ENCODE measurements at regions not wholly inside any gene's neighbourhood (a gene's known extent, or its start where the extent isn't known, plus 50 kb on each side); places are given as distances from the start of the nearest gene placed in this dataset.

- DNase-seq, result no peak
These were observed 436.5 kb upstream of the PCDH20 start for GRCh38 chr13:61852116-61852619.

- DNase-seq, result no peak
These were observed 435.1 kb upstream of the PCDH20 start for GRCh38 chr13:61850794-61851193.

- no peak for DNase-seq
These were observed 422.9 kb upstream of the PCDH20 start for GRCh38 chr13:61838568-61838967.

- DNase-seq, result no peak
These were observed 417.6 kb upstream of the PCDH20 start for GRCh38 chr13:61833228-61833627.

GRCh38 chr13:61831026-61831425 is 415.4 kb upstream of the PCDH20 start:
- DNase-seq, result no peak

GRCh38 chr13:61830475-61830874 is 414.8 kb upstream of the PCDH20 start:
- DNase-seq, result no peak

GRCh38 chr13:61824168-61824567 is 408.5 kb upstream of the PCDH20 start:
- no peak for DNase-seq

- no peak for DNase-seq
These were observed 396.6 kb upstream of the PCDH20 start for GRCh38 chr13:61812286-61812685.

GRCh38 chr13:61810065-61810464 is 394.4 kb upstream of the PCDH20 start:
- no peak for DNase-seq

- DNase-seq, result no peak
These were observed 381.7 kb upstream of the PCDH20 start for GRCh38 chr13:61797397-61797796.

GRCh38 chr13:61795580-61795979 is 379.9 kb upstream of the PCDH20 start:
- no peak for DNase-seq

- no peak for DNase-seq
These were observed 363.8 kb upstream of the PCDH20 start for GRCh38 chr13:61779456-61779855.

- no peak for DNase-seq
These were observed 362.9 kb upstream of the PCDH20 start for GRCh38 chr13:61778531-61778930.

- DNase-seq, result no peak
These were observed 362.2 kb upstream of the PCDH20 start for GRCh38 chr13:61777899-61778298.

GRCh38 chr13:61777271-61777670 is 361.6 kb upstream of the PCDH20 start:
- DNase-seq, result no peak

GRCh38 chr13:61774903-61775302 is 359.3 kb upstream of the PCDH20 start:
- no peak for DNase-seq

- no peak for DNase-seq
These were observed 355.0 kb upstream of the PCDH20 start for GRCh38 chr13:61770681-61771080.

GRCh38 chr13:61768175-61768574 is 352.5 kb upstream of the PCDH20 start:
- DNase-seq, result no peak

- no peak for DNase-seq
These were observed 351.0 kb upstream of the PCDH20 start for GRCh38 chr13:61766667-61767058.

GRCh38 chr13:61765940-61766666 is 350.5 kb upstream of the PCDH20 start:
- DNase-seq, result no peak

- no peak for DNase-seq
These were observed 349.6 kb upstream of the PCDH20 start for GRCh38 chr13:61765181-61765742.

- DNase-seq, result no peak
These were observed 346.0 kb upstream of the PCDH20 start for GRCh38 chr13:61761690-61762089.

- DNase-seq, result no peak
These were observed 344.5 kb upstream of the PCDH20 start for GRCh38 chr13:61760102-61760501.

GRCh38 chr13:61756031-61756430 is 340.4 kb upstream of the PCDH20 start:
- DNase-seq, result no peak

GRCh38 chr13:61751039-61751438 is 335.4 kb upstream of the PCDH20 start:
- DNase-seq, result no peak

Measured in bone marrow (tissue), 2 donors.